Keratinocyte (primary cell): ENCODE measurements at regions not wholly inside any gene's neighbourhood (a gene's known extent, or its start where the extent isn't known, plus 50 kb on each side); places are given as distances from the start of the nearest gene placed in this dataset.

Source experiments
- DNase-seq: peaks from one replicate; pipeline ENCODE4 v3.0.0-alpha.2; 2011; ENCODE audit warnings: low read depth, missing footprints, low spot score
- FAIRE-seq: peaks from 2 replicates; lab custom pipeline; 2011; peaks lifted over from hg19 to GRCh38; lab: Jason Lieb, UNC
- H2AFZ ChIP-seq: 2 replicates; pipeline ENCODE4 v1.6.0; 2012; ENCODE audit warnings: low read length, control low read depth, inconsistent platforms; ENCODE audit not compliant: control insufficient read depth
- H3K27ac ChIP-seq: 2 replicates; pipeline ENCODE4 v1.5.1; 2011; ENCODE audit warnings: low read length; ENCODE audit not compliant: control insufficient read depth, insufficient read depth
- H3K27me3 ChIP-seq: 3 replicates; pipeline ENCODE4 v1.6.0; 2011; ENCODE audit warnings: low read length; ENCODE audit not compliant: control insufficient read depth, insufficient read depth; ENCODE audit errors: extremely low read depth
- H3K36me3 ChIP-seq, 2 experiments: 2 replicates in 1 of 2; 3 replicates in 1 of 2; pipeline ENCODE4 v1.5.1; 2011; ENCODE audit warnings: low read length in 2 of 2, mild to moderate bottlenecking in 1 of 2; ENCODE audit not compliant: control insufficient read depth in 2 of 2, insufficient read depth in 2 of 2; ENCODE audit errors: extremely low read depth in 1 of 2
- H3K4me1 ChIP-seq: 3 replicates; pipeline ENCODE4 v1.5.1; 2011; ENCODE audit warnings: low read length; ENCODE audit not compliant: control insufficient read depth, insufficient read depth; ENCODE audit errors: extremely low read depth
- H3K4me2 ChIP-seq: 3 replicates; pipeline ENCODE4 v1.6.0; 2011; ENCODE audit warnings: low read depth, low read length; ENCODE audit not compliant: control insufficient read depth, insufficient read depth; ENCODE audit errors: extremely low read depth
- H3K4me3 ChIP-seq, 3 experiments: fragments of 200-600 bp in 1 of 3; sonication (generic) in 1 of 3; 2 replicates in 2 of 3; 3 replicates in 1 of 3; pipeline ENCODE4 v1.5.1; 2011 to 2016; ENCODE audit warnings: low read length in 3 of 3, mild to moderate bottlenecking in 3 of 3, control low read depth in 2 of 3, inconsistent platforms in 1 of 3, low read depth in 1 of 3, mixed read lengths in 1 of 3, mixed run types in 1 of 3, moderate library complexity in 1 of 3; ENCODE audit not compliant: control insufficient read depth in 2 of 3, insufficient read depth in 2 of 3; ENCODE audit errors: extremely low read depth in 1 of 3
- H3K79me2 ChIP-seq: 2 replicates; pipeline ENCODE4 v1.6.0; 2012; ENCODE audit warnings: low read length; ENCODE audit not compliant: control insufficient read depth, insufficient read depth
- H3K9ac ChIP-seq: 3 replicates; pipeline ENCODE4 v1.6.0; 2011; ENCODE audit warnings: low read length; ENCODE audit not compliant: control insufficient read depth, insufficient read depth; ENCODE audit errors: extremely low read depth
- H3K9me1 ChIP-seq: 3 replicates; pipeline ENCODE4 v1.6.0; 2011; ENCODE audit warnings: low read length; ENCODE audit not compliant: control insufficient read depth, insufficient read depth; ENCODE audit errors: extremely low read depth
- H3K9me3 ChIP-seq: 2 replicates; pipeline ENCODE4 v1.5.1; 2012; ENCODE audit warnings: low read depth, low read length; ENCODE audit not compliant: control insufficient read depth
- H4K20me1 ChIP-seq: 3 replicates; pipeline ENCODE4 v1.6.0; 2011; ENCODE audit warnings: low read length; ENCODE audit not compliant: control insufficient read depth, insufficient read depth; ENCODE audit errors: extremely low read depth
- EZH2 ChIP-seq: IDR thresholded peaks from one replicate; pipeline ENCODE4 v1.6.1; 2012; ENCODE audit warnings: inconsistent platforms, mild to moderate bottlenecking, low read length, moderate library complexity
- dilution Hi-C: fragments of 300-500 bp; cut with MboI; formaldehyde crosslinking; loops from one replicate; pipeline ENCODE4 v1.7.0; 2020; ENCODE audit warnings: low sequenced_read_pairs; ENCODE audit not compliant: extremely low pct_ligation_motif_present
- TF ChIP-seq, protein P1 (sequence below), 3 experiments: IDR thresholded peaks in 1 of 3; conservative IDR thresholded peaks in 1 of 3; optimal IDR thresholded peaks in 1 of 3; 2 replicates in 2 of 3; 3 replicates in 1 of 3; pipeline versions ENCODE3 to v1.5.1; 2011; ENCODE audit warnings: low read length in 3 of 3, mild to moderate bottlenecking in 3 of 3, moderate library complexity in 2 of 3, control low read depth in 1 of 3, inconsistent platforms in 1 of 3; ENCODE audit not compliant: insufficient read depth in 2 of 3; ENCODE audit errors: extremely low read depth in 1 of 3

DNA sequence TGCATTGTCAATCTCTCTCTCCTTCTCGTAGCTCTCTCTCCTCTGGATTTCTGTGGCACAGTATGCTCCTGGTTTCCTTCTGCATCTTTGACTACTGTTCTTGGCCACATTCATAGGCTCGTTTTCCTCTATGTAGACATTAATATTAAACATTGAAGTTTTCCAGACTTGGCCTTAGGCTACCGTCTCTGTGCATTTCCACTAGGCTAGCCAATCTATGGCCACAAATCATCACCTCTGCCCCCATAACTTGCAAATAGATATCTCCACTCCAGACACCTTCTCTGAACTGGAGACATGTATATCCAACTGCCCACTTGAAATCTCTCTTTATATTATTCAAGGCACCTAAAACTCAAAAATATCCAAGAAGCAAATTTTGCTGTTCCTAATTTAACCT, 768.5 kb downstream of the TSN start:
- Histone ChIP-seq H3K36me3 (no peaks in the 10 kb centered on the region), H3K79me2 (no peaks in the 10 kb centered on the region), H3K27ac (no peak overlapping the region), H3K4me3 (no peak overlapping the region), H3K27me3 (no peaks in the 10 kb centered on the region), H2AFZ (no peak overlapping the region), H3K4me1 (no peaks in the 10 kb centered on the region), H3K9me3 (no peaks in the 10 kb centered on the region), H3K9ac (no peak overlapping the region), H3K9me1 (no peaks in the 10 kb centered on the region), H3K4me2 (no peak overlapping the region), H4K20me1 (no peaks in the 10 kb centered on the region)
- FAIRE-seq (no peak), DNase-seq (no peak)
- dilution Hi-C loops = no loop called here
- TF ChIP-seq, protein P1, sequence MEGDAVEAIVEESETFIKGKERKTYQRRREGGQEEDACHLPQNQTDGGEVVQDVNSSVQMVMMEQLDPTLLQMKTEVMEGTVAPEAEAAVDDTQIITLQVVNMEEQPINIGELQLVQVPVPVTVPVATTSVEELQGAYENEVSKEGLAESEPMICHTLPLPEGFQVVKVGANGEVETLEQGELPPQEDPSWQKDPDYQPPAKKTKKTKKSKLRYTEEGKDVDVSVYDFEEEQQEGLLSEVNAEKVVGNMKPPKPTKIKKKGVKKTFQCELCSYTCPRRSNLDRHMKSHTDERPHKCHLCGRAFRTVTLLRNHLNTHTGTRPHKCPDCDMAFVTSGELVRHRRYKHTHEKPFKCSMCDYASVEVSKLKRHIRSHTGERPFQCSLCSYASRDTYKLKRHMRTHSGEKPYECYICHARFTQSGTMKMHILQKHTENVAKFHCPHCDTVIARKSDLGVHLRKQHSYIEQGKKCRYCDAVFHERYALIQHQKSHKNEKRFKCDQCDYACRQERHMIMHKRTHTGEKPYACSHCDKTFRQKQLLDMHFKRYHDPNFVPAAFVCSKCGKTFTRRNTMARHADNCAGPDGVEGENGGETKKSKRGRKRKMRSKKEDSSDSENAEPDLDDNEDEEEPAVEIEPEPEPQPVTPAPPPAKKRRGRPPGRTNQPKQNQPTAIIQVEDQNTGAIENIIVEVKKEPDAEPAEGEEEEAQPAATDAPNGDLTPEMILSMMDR (optimal IDR thresholded peaks at IDR 0.05 in 1 of 3, IDR thresholded peaks at IDR 0.05 in 1 of 3, conservative IDR thresholded peaks at IDR 0.05 in 1 of 3; ENCODE audit: extremely low read depth in 1 of 3, insufficient read depth in 2 of 3, low read length in 3 of 3) = no peak
- no peak for TF ChIP-seq EZH2

DNA sequence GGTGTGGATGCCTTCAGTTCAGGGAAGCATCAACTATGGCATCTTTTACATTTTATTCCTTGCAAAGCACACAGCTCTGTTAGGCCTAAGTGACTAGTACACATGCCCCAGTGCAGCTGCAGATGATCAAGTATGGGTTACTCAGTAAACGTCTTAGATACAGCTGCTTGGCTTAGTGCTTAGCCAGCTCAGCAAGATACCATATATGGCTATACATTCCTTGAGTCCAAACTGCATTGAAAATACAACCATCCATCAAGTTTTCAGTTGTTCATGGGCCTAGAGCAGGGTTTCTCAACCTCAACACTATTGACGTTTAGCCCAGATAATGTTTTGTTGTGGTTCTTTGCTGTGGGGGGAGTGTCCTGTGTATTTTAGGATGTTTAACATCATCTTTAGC, 769.9 kb downstream of the TSN start:
- DNase-seq (no peak), FAIRE-seq (no peak)
- H3K4me3 ChIP-seq = no peak overlapping the region
- H3K9ac ChIP-seq = no peak overlapping the region
- no peaks in the 10 kb centered on the region for H3K4me1 ChIP-seq
- H3K79me2 ChIP-seq = no peaks in the 10 kb centered on the region
- dilution Hi-C loops = no loop called here
- no peak overlapping the region for H3K4me2 ChIP-seq
- no peaks in the 10 kb centered on the region for H3K9me3 ChIP-seq
- no peaks in the 10 kb centered on the region for H3K9me1 ChIP-seq
- H2AFZ ChIP-seq = no peak overlapping the region
- H3K27me3 ChIP-seq = no peaks in the 10 kb centered on the region
- H3K36me3 ChIP-seq = no peaks in the 10 kb centered on the region
- H4K20me1 ChIP-seq = no peaks in the 10 kb centered on the region
- TF ChIP-seq EZH2 = no peak
- TF ChIP-seq, protein P1 (optimal IDR thresholded peaks at IDR 0.05 in 1 of 3, IDR thresholded peaks at IDR 0.05 in 1 of 3, conservative IDR thresholded peaks at IDR 0.05 in 1 of 3; ENCODE audit: extremely low read depth in 1 of 3, insufficient read depth in 2 of 3, low read length in 3 of 3) = no peak
- H3K27ac ChIP-seq = no peak overlapping the region
